BLaER1 treated with 17β-estradiol and CSF1 and Interleukin-3, amounts not matched to agents 10 nM and 100 nM (cell line): ENCODE measurements at regions not wholly inside any gene's neighbourhood (a gene's known extent, or its start where the extent isn't known, plus 50 kb on each side); places are given as distances from the start of the nearest gene placed in this dataset.
A peak's percentile ranks its signal among the peaks of the same experiment; 100 is the strongest.

Experiments used
- H3K27ac ChIP-seq, 11 experiments: shearing (Covaris generic); formaldehyde crosslinking; 2 replicates each; pipeline ENCODE4 v1.8.1; 2022
- H3K27me3 ChIP-seq, 11 experiments: shearing (Covaris generic); formaldehyde crosslinking; 2 replicates each; pipeline ENCODE4 v1.8.1; 2022
- H3K36me3 ChIP-seq, 11 experiments: shearing (Covaris generic); formaldehyde crosslinking; 2 replicates each; pipeline ENCODE4 v1.8.1; 2022
- H3K4me1 ChIP-seq, 10 experiments: shearing (Covaris generic); formaldehyde crosslinking; 2 replicates each; pipeline ENCODE4 v1.8.1; 2022
- H3K4me2 ChIP-seq, 11 experiments: shearing (Covaris generic); formaldehyde crosslinking; 2 replicates each; pipeline ENCODE4 v1.8.1; 2022
- H3K4me3 ChIP-seq, 10 experiments: shearing (Covaris generic); formaldehyde crosslinking; 2 replicates each; pipeline ENCODE4 v1.8.1; 2022
- H3K9ac ChIP-seq, 11 experiments: shearing (Covaris generic); formaldehyde crosslinking; 2 replicates each; pipeline ENCODE4 v1.8.1; 2022
- H3K9me3 ChIP-seq, 11 experiments: shearing (Covaris generic); formaldehyde crosslinking; replicated peaks in 1 of 11; 2 replicates each; pipeline ENCODE4 v1.8.1; 2022
- H4K20me1 ChIP-seq, 11 experiments: shearing (Covaris generic); formaldehyde crosslinking; 2 replicates each; pipeline ENCODE4 v1.8.1; 2022
- Cebpa-rat ChIP-seq, 11 experiments: shearing (Covaris generic); IDR thresholded peaks; 2 replicates each; pipeline ENCODE4 v1.8.1; 2022

DNA sequence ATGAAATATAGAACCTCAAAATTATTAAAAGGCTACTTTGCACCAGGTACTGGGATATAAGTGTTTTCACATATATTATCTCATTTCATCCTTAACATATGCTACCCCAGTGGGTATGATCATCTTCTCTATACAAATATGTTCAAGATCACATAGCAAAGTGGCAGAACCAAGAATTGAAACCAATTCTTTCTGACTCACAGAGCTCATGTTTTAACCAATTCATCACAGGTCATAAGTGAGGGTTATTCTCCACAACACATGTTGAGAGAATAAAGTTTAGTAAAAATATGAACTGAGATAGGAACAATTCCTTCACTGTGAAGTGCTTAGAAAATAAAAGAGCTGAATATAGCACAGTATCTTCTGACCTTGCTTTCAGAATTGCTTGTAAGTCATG is 442.9 kb upstream of the RASGEF1B start:
- Histone ChIP-seq H3K27me3 (no peaks in the 10 kb centered on the region), H3K9ac (no peak overlapping the region), H3K4me1 (peaks cover 0 to 7% (median 0%) of the 10 kb centered on the region in 10 experiments; a peak in 2 of 20 replicates), H3K36me3 (no peaks in the 10 kb centered on the region), H3K4me2 (no peak overlapping the region), H3K27ac (no peak overlapping the region), H3K9me3 (no peaks in the 10 kb centered on the region), H4K20me1 (no peaks in the 10 kb centered on the region), H3K4me3 (no peak overlapping the region)
- no peak for TF ChIP-seq Cebpa-rat (IDR thresholded peaks at IDR 0.05)

DNA sequence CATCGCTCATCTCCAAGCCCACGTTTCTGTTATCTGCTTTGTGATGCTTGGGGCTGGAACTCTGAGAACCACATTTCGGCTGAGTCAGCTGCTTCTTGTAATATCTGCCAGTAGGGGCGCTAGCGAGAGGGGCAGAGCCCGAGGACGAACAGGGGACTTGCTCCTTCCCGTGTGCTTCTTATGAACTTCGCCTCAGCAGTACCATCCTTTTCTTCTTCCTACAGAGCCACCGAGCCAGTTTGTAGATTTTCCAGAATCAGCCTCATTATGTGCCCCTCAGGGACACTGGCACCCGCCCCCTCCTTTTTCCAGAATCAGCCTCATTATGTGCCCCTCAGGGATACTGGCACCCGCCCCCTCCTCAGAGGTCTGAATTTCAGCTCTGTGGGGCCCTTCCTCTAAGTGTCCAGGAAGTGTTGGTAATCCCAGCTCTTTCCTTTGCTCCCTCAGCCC is 441.7 kb upstream of the RASGEF1B start:
- Histone ChIP-seq H3K9me3 (no peaks in the 10 kb centered on the region), H3K4me3 (no peak overlapping the region), H3K9ac (no peak overlapping the region), H4K20me1 (no peaks in the 10 kb centered on the region), H3K4me2 (no peak overlapping the region), H3K36me3 (no peaks in the 10 kb centered on the region), H3K27ac (no peak overlapping the region), H3K4me1 (peaks cover 0 to 7% (median 0%) of the 10 kb centered on the region in 10 experiments; a peak in 2 of 20 replicates), H3K27me3 (no peaks in the 10 kb centered on the region)
- TF ChIP-seq Cebpa-rat (IDR thresholded peaks at IDR 0.05): no peak

DNA sequence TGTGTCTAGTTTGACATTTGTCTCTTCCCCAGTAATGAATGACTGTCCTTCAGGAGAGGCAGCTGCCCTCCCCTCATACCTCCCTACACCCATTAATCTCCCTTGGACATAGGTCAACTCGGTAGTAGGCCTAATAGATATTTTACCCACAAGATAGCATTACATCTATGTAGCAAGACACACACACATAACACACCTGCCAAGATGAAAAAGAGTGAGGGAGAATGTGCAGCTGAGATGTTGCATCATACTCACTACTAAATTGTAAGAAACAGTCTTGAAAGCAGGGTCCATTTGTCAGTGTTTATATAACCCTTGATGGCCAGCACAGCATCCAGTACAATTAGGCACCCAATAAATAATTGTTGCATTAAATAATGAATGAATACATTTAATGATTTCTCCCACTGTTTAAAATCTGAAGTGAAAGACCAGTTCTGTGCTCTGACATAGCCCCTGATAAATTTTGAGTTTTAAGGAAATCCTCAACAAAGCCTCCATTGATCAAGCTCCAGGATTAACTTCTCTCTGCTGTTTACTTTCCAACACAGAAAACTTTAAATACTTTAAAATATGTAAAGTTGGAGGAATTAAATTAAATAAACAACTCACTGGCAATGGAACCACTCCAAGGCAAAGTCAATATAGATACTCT is 440.8 kb upstream of the RASGEF1B start:
- Histone ChIP-seq H3K4me2 (no peak overlapping the region), H3K4me1 (peaks cover 0 to 7% (median 0%) of the 10 kb centered on the region in 10 experiments; a peak in 2 of 20 replicates), H3K27ac (no peak overlapping the region), H3K9me3 (no peaks in the 10 kb centered on the region), H3K4me3 (no peak overlapping the region), H3K27me3 (no peaks in the 10 kb centered on the region), H4K20me1 (no peaks in the 10 kb centered on the region), H3K36me3 (no peaks in the 10 kb centered on the region), H3K9ac (no peak overlapping the region)
- peak in 1 of 11 experiments; percentile 24; a peak in 1 of 22 replicates for TF ChIP-seq Cebpa-rat (IDR thresholded peaks at IDR 0.05)

DNA sequence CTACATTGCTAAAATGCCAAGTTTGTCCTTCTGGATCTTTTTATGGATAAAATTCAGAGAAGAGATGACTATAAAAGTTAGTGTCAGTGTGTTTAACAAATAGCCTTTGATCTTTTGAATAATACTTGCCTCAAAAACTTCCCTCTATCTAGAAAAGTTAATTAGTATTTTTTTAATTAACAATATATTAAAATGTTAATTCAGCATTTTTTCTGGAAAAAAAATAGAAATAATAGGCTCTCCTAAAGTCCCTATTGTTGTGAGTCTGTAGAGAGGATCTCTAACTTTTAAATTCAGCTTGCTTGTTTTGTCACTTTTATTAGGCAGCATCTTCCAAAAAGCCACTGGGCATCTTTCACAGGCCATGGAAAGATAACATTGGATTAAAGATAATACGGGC is 435.2 kb upstream of the RASGEF1B start:
- Histone ChIP-seq H3K4me1 (no peaks in the 10 kb centered on the region), H3K9me3 (no peaks in the 10 kb centered on the region), H4K20me1 (no peaks in the 10 kb centered on the region), H3K4me3 (no peak overlapping the region), H3K27me3 (no peaks in the 10 kb centered on the region), H3K9ac (no peak overlapping the region), H3K36me3 (no peaks in the 10 kb centered on the region), H3K4me2 (no peak overlapping the region), H3K27ac (no peak overlapping the region)
- no peak for TF ChIP-seq Cebpa-rat (IDR thresholded peaks at IDR 0.05)

DNA sequence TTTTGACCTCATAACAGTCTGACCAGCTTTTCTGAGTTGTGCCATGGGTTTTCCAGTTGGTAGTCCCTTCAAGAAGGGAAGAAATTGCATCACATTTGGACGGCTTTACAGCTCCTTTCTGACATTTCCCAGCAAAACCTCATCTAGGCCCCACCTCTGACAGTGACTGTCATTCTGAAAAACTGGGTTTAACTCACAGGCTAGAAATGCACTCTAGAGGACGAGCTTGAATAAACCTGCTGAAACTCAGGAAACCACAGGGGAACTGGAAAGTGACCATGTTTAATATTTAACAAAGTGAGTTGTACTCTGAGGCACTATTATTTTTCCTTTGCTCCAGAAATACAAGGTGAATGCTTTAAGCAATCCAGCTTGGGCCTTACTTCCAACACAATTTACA is 434.3 kb upstream of the RASGEF1B start:
- Histone ChIP-seq H3K9ac (no peak overlapping the region), H3K4me1 (no peaks in the 10 kb centered on the region), H3K27ac (no peak overlapping the region), H3K9me3 (no peaks in the 10 kb centered on the region), H4K20me1 (no peaks in the 10 kb centered on the region), H3K27me3 (no peaks in the 10 kb centered on the region), H3K4me2 (no peak overlapping the region), H3K36me3 (no peaks in the 10 kb centered on the region), H3K4me3 (no peak overlapping the region)
- TF ChIP-seq Cebpa-rat (IDR thresholded peaks at IDR 0.05): no peak

DNA sequence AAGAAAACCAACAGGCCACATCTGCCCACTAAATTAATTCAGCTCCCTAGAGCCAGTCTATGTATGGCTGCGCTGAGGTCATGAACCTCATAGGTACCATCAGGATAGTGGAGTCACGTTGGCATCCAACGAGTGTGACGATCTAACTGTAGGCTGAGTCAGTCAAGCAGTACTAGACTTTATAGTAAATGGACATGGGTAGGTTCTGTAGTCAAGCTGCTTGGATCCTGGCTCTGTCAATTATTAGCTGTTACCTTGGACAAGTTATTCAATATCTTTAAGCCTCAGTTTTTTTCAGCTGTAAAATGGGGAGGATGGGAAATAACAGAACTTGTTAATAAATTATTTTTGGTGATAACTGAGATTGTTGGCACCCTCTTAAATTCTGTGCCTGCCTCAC is 432.4 kb upstream of the RASGEF1B start:
- H3K4me1 ChIP-seq: no peaks in the 10 kb centered on the region
- H3K27ac ChIP-seq: no peak overlapping the region
- no peaks in the 10 kb centered on the region for H3K9me3 ChIP-seq
- no peak overlapping the region for H3K9ac ChIP-seq
- H3K36me3 ChIP-seq: no peaks in the 10 kb centered on the region
- no peaks in the 10 kb centered on the region for H4K20me1 ChIP-seq
- no peak overlapping the region for H3K4me3 ChIP-seq
- no peaks in the 10 kb centered on the region for H3K27me3 ChIP-seq
- H3K4me2 ChIP-seq: no peak overlapping the region
- no peak for TF ChIP-seq Cebpa-rat (IDR thresholded peaks at IDR 0.05)

DNA sequence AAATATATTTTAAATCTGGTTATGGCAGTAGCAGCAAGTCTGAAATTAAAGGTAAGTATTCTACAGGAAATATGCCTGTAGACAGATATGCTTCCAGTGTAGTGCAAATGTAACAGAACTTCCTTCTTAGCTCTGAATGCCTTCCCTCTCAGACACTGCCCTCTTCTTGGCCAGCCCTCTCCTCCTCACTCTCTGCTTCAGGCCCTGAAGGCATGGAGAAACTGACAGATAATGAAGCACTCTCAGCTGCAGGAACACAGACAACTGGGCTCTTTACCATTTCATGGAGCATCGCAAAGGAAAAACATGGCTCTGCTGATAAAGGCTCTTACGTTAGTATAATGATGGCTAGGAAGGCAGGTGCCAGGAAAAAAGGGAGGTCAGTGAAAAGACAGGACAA is 431.5 kb upstream of the RASGEF1B start:
- Histone ChIP-seq H3K4me1 (no peaks in the 10 kb centered on the region), H3K27me3 (no peaks in the 10 kb centered on the region), H4K20me1 (no peaks in the 10 kb centered on the region), H3K9ac (no peak overlapping the region), H3K36me3 (no peaks in the 10 kb centered on the region), H3K9me3 (no peaks in the 10 kb centered on the region), H3K4me3 (no peak overlapping the region), H3K27ac (no peak overlapping the region), H3K4me2 (no peak overlapping the region)
- no peak for TF ChIP-seq Cebpa-rat (IDR thresholded peaks at IDR 0.05)

DNA sequence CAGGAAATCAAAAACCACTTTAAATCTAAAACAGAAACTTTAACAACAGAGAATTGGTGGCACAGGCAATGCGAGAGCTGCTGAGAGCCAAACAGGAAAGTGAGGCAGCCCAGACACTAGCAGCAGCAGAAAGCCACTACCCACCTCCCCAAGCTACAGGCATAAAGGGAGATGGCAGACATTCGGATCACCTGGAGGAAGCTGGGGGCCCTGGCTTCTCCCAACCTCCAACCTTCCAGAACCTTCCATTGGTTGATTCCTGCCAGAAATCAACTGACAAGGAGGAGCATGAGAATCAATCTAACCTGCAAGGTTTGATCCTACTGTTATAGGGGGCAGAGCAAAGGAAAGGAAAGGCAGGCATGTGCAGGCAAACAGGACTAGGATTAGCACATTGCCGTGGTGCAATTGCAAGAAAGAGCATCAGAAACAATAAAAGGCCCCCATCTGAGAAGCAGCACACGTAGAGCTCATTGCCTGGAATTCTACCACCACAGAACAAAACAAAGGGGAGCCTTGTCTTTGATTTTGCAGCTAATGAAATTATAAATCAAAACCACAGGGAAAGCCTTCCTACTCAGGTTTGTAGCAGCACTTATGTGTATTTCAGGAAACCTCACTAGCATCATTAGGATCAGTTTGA is 427.3 kb upstream of the RASGEF1B start:
- H3K9me3 ChIP-seq: no peaks in the 10 kb centered on the region
- no peak overlapping the region for H3K4me2 ChIP-seq
- no peak for TF ChIP-seq Cebpa-rat (IDR thresholded peaks at IDR 0.05)
- no peaks in the 10 kb centered on the region for H3K4me1 ChIP-seq
- no peaks in the 10 kb centered on the region for H3K27me3 ChIP-seq
- no peaks in the 10 kb centered on the region for H4K20me1 ChIP-seq
- H3K27ac ChIP-seq: no peak overlapping the region
- H3K4me3 ChIP-seq: no peak overlapping the region
- H3K9ac ChIP-seq: no peak overlapping the region
- H3K36me3 ChIP-seq: no peaks in the 10 kb centered on the region

DNA sequence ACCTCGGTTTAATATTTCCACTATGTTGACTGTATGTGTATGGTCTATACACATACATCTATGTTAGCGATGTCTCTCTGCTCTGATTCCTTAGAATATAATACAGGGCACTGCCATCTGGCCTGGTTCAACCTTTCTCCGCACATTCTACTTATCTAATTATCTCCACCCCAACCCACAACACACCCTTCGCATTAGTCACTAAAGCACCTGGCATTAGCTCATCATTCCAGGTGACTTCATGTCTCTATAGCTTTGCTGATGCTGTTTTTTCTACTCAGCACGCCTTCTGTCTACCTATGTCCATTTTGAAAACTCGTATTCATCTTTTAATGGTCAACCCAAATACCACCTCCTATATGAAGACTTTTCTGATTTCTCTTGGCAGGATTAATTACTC is 425.2 kb upstream of the RASGEF1B start:
- no peak overlapping the region for H3K4me2 ChIP-seq
- H3K9me3 ChIP-seq: no peaks in the 10 kb centered on the region
- H3K36me3 ChIP-seq: no peaks in the 10 kb centered on the region
- no peak for TF ChIP-seq Cebpa-rat (IDR thresholded peaks at IDR 0.05)
- no peaks in the 10 kb centered on the region for H3K4me1 ChIP-seq
- no peak overlapping the region for H3K4me3 ChIP-seq
- H3K27ac ChIP-seq: no peak overlapping the region
- no peak overlapping the region for H3K9ac ChIP-seq
- no peaks in the 10 kb centered on the region for H3K27me3 ChIP-seq
- no peaks in the 10 kb centered on the region for H4K20me1 ChIP-seq
